Stimulated activated naive CD8-positive, alpha-beta T cell treated with anti-CD3 and anti-CD28 coated beads, Interleukin-15, Interleukin-2, amounts not matched to agents 100 ng/mL and 50 ng/mL, for 24 hours (primary cell): ENCODE measurements at regions not wholly inside any gene's neighbourhood (a gene's known extent, or its start where the extent isn't known, plus 50 kb on each side); places are given as distances from the start of the nearest gene placed in this dataset.

Experiments used
- H3K27ac Mint-ChIP-seq: one replicate; pipeline ENCODE4 v1.8.0; 2021; ENCODE audit warnings: mild to moderate bottlenecking, mixed read lengths
- H3K27me3 Mint-ChIP-seq: one replicate; pipeline ENCODE4 v1.8.0; 2021; ENCODE audit warnings: mixed read lengths
- H3K36me3 Mint-ChIP-seq: one replicate; pipeline ENCODE4 v1.8.0; 2021; ENCODE audit warnings: low read depth, mixed read lengths
- H3K4me1 Mint-ChIP-seq: one replicate; pipeline ENCODE4 v1.8.0; 2021; ENCODE audit warnings: low read depth, mixed read lengths
- H3K4me3 Mint-ChIP-seq: one replicate; pipeline ENCODE4 v1.8.0; 2021; ENCODE audit warnings: mild to moderate bottlenecking, mixed read lengths
- H3K9me3 Mint-ChIP-seq: one replicate; pipeline ENCODE4 v1.8.0; 2021; ENCODE audit warnings: mixed read lengths

- H3K4me1 Mint-ChIP-seq: no peaks in the 10 kb centered on the region
- no peak overlapping the region for H3K4me3 Mint-ChIP-seq
- no peaks in the 10 kb centered on the region for H3K36me3 Mint-ChIP-seq
- no peak overlapping the region for H3K27ac Mint-ChIP-seq
- H3K27me3 Mint-ChIP-seq: peaks cover 16% of the 10 kb centered on the region
- H3K9me3 Mint-ChIP-seq: no peaks in the 10 kb centered on the region
Measured at GRCh38 chr10:33423154-33423529, 88.7 kb upstream of the NRP1 start.

- Mint-ChIP-seq H3K4me3 (no peak overlapping the region), H3K27me3 (peaks cover 11% of the 10 kb centered on the region), H3K9me3 (no peaks in the 10 kb centered on the region), H3K27ac (no peak overlapping the region), H3K36me3 (no peaks in the 10 kb centered on the region), H3K4me1 (no peaks in the 10 kb centered on the region)
Measured at GRCh38 chr10:33422471-33423153, 88.1 kb upstream of the NRP1 start.

GRCh38 chr10:33421789-33422462 is 87.5 kb upstream of the NRP1 start:
- Mint-ChIP-seq H3K36me3 (no peaks in the 10 kb centered on the region), H3K4me3 (no peak overlapping the region), H3K9me3 (no peaks in the 10 kb centered on the region), H3K27ac (no peak overlapping the region), H3K27me3 (peaks cover 10% of the 10 kb centered on the region), H3K4me1 (no peaks in the 10 kb centered on the region)

- peaks cover 14% of the 10 kb centered on the region for H3K27me3 Mint-ChIP-seq
Measured at GRCh38 chr10:33419311-33419710, 84.8 kb upstream of the NRP1 start.

GRCh38 chr10:33418301-33418700 is 83.8 kb upstream of the NRP1 start:
- Mint-ChIP-seq H3K4me1 (no peaks in the 10 kb centered on the region), H3K4me3 (no peak overlapping the region), H3K27ac (no peak overlapping the region), H3K9me3 (no peaks in the 10 kb centered on the region), H3K36me3 (no peaks in the 10 kb centered on the region), H3K27me3 (peaks cover 18% of the 10 kb centered on the region)

More at GRCh38 chr10:33419311-33419710, 84.8 kb upstream of the NRP1 start:
- H3K9me3 Mint-ChIP-seq: no peaks in the 10 kb centered on the region
- no peak overlapping the region for H3K27ac Mint-ChIP-seq
- no peaks in the 10 kb centered on the region for H3K4me1 Mint-ChIP-seq
- no peaks in the 10 kb centered on the region for H3K36me3 Mint-ChIP-seq
- no peak overlapping the region for H3K4me3 Mint-ChIP-seq

GRCh38 chr10:33416691-33417090 is 82.2 kb upstream of the NRP1 start:
- no peaks in the 10 kb centered on the region for H3K4me1 Mint-ChIP-seq
- peaks cover 31% of the 10 kb centered on the region for H3K27me3 Mint-ChIP-seq
- H3K9me3 Mint-ChIP-seq: no peaks in the 10 kb centered on the region
- no peak overlapping the region for H3K4me3 Mint-ChIP-seq
- no peak overlapping the region for H3K27ac Mint-ChIP-seq
- H3K36me3 Mint-ChIP-seq: no peaks in the 10 kb centered on the region

- H3K27ac Mint-ChIP-seq: no peak overlapping the region
- no peaks in the 10 kb centered on the region for H3K4me1 Mint-ChIP-seq
- H3K27me3 Mint-ChIP-seq: peaks cover 34% of the 10 kb centered on the region
- no peaks in the 10 kb centered on the region for H3K9me3 Mint-ChIP-seq
- H3K4me3 Mint-ChIP-seq: no peak overlapping the region
- no peaks in the 10 kb centered on the region for H3K36me3 Mint-ChIP-seq
Measured at GRCh38 chr10:33416209-33416608, 81.7 kb upstream of the NRP1 start.

- no peaks in the 10 kb centered on the region for H3K36me3 Mint-ChIP-seq
- H3K9me3 Mint-ChIP-seq: no peaks in the 10 kb centered on the region
- peaks cover 43% of the 10 kb centered on the region for H3K27me3 Mint-ChIP-seq
- no peaks in the 10 kb centered on the region for H3K4me1 Mint-ChIP-seq
- H3K27ac Mint-ChIP-seq: no peak overlapping the region
- no peak overlapping the region for H3K4me3 Mint-ChIP-seq
Measured at GRCh38 chr10:33414841-33415240, 80.4 kb upstream of the NRP1 start.

GRCh38 chr10:33412653-33413361 is 78.3 kb upstream of the NRP1 start:
- no peaks in the 10 kb centered on the region for H3K9me3 Mint-ChIP-seq
- no peaks in the 10 kb centered on the region for H3K36me3 Mint-ChIP-seq
- H3K4me3 Mint-ChIP-seq: no peak overlapping the region
- no peaks in the 10 kb centered on the region for H3K4me1 Mint-ChIP-seq
- H3K27ac Mint-ChIP-seq: no peak overlapping the region
- peaks cover 49% of the 10 kb centered on the region for H3K27me3 Mint-ChIP-seq

GRCh38 chr10:33412241-33412640 is 77.8 kb upstream of the NRP1 start:
- peaks cover 54% of the 10 kb centered on the region for H3K27me3 Mint-ChIP-seq
- H3K36me3 Mint-ChIP-seq: no peaks in the 10 kb centered on the region
- H3K4me1 Mint-ChIP-seq: no peaks in the 10 kb centered on the region
- H3K9me3 Mint-ChIP-seq: no peaks in the 10 kb centered on the region
- H3K4me3 Mint-ChIP-seq: no peak overlapping the region
- H3K27ac Mint-ChIP-seq: no peak overlapping the region

GRCh38 chr10:33410860-33411234 is 76.4 kb upstream of the NRP1 start:
- H3K27me3 Mint-ChIP-seq: peaks cover 60% of the 10 kb centered on the region
- no peaks in the 10 kb centered on the region for H3K4me1 Mint-ChIP-seq
- no peak overlapping the region for H3K4me3 Mint-ChIP-seq
- no peaks in the 10 kb centered on the region for H3K36me3 Mint-ChIP-seq
- H3K9me3 Mint-ChIP-seq: no peaks in the 10 kb centered on the region
- no peak overlapping the region for H3K27ac Mint-ChIP-seq

GRCh38 chr10:33410096-33410859 is 75.8 kb upstream of the NRP1 start:
- H3K36me3 Mint-ChIP-seq: no peaks in the 10 kb centered on the region
- H3K4me3 Mint-ChIP-seq: no peak overlapping the region
- no peak overlapping the region for H3K27ac Mint-ChIP-seq
- peaks cover 65% of the 10 kb centered on the region for H3K27me3 Mint-ChIP-seq
- no peaks in the 10 kb centered on the region for H3K9me3 Mint-ChIP-seq
- no peaks in the 10 kb centered on the region for H3K4me1 Mint-ChIP-seq

GRCh38 chr10:33406596-33406995 is 72.1 kb upstream of the NRP1 start:
- Mint-ChIP-seq H3K36me3 (no peaks in the 10 kb centered on the region), H3K4me3 (no peak overlapping the region), H3K27me3 (peaks cover 55% of the 10 kb centered on the region), H3K4me1 (no peaks in the 10 kb centered on the region), H3K27ac (no peak overlapping the region), H3K9me3 (no peaks in the 10 kb centered on the region)

GRCh38 chr10:33402220-33403073 is 68.0 kb upstream of the NRP1 start:
- Mint-ChIP-seq H3K4me3 (no peak overlapping the region), H3K27me3 (peaks cover 34% of the 10 kb centered on the region), H3K36me3 (no peaks in the 10 kb centered on the region), H3K9me3 (peaks cover 4% of the 10 kb centered on the region), H3K4me1 (no peaks in the 10 kb centered on the region), H3K27ac (no peak overlapping the region)
